ENCODE measurements at regions not wholly inside any gene's neighbourhood (a gene's known extent, or its start where the extent isn't known, plus 50 kb on each side); places are given as distances from the start of the nearest gene placed in this dataset.
"Not testable (repeated sequence)": the region's sequence is repeated elsewhere in the genome, so short reads cannot be mapped to it uniquely, and the experiment has no call there.

GRCh38 chr5:17373814-17374556 is 124.0 kb upstream of the TAF11L2 start:
- Mint-ChIP-seq H3K36me3 (no peaks in the 10 kb centered on the region), H3K4me1 (ENCODE audit: low read depth) (no peaks in the 10 kb centered on the region), H3K27ac (no peak overlapping the region), H3K4me3 (no peak overlapping the region), H3K27me3 (no peaks in the 10 kb centered on the region), H3K9me3 (peaks cover 5% of the 10 kb centered on the region)
- ChIA-PET POLR2A (no interaction called here), CTCF (no interaction called here)
- intact Hi-C loops (cut with micrococcal nuclease) = no loop called here
- no peak for DNase-seq

DNA sequence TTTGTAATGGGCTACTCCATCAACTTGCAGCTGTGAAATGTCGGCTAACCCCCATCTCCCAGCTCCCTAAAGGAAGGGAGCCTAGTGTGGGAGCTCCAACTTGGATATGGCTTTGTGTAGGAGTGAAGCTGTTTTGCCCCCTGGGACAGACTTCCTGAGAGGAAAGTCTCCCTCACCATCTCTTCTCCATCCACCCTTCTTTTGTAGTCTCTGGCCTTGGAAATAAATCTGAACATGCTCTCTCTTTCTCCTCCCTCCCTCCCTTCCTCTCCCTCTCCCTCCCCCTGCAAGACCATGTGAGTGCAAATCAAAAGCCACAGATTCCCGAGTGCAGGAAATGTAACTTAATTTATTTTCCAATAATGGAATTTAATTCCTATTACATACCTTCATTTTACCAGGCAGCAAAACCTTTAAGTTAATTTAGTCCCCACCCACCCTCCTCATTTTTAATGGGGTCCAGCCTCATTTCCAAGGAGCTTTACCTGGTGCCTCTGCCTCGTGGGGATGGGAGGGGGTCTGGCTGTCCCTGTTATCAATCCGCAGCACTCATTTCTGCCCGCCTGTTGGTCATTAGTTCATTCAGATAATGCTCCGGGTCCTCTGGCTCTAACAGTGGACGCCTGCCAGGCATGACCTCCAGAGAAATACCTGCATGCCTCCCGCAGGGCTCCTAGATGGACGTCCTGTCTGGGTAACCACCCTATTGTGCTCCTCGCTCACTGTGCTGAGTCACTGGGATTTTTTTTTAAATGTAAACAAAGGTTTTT is 122.9 kb upstream of the TAF11L2 start:
- Mint-ChIP-seq H3K27me3 (no peaks in the 10 kb centered on the region), H3K4me1 (ENCODE audit: low read depth) (no peaks in the 10 kb centered on the region), H3K9me3 (peaks cover 3% of the 10 kb centered on the region), H3K27ac (no peak overlapping the region), H3K4me3 (no peak overlapping the region), H3K36me3 (no peaks in the 10 kb centered on the region)
- ChIA-PET CTCF (no interaction called here), POLR2A (no interaction called here)
- DNase-seq = no peak
- intact Hi-C loops (cut with micrococcal nuclease) = no loop called here

GRCh38 chr5:17375886-17376285 is 122.1 kb upstream of the TAF11L2 start:
- H3K27ac Mint-ChIP-seq; H3K4me3 Mint-ChIP-seq; H3K36me3 Mint-ChIP-seq; CTCF ChIA-PET; H3K27me3 Mint-ChIP-seq; POLR2A ChIA-PET; intact Hi-C loops (cut with micrococcal nuclease); H3K9me3 Mint-ChIP-seq; DNase-seq; H3K4me1 Mint-ChIP-seq (ENCODE audit: low read depth): not testable (repeated sequence)

GRCh38 chr5:17378346-17378997 is 119.6 kb upstream of the TAF11L2 start:
- Mint-ChIP-seq H3K4me1 (ENCODE audit: low read depth) (no peaks in the 10 kb centered on the region), H3K4me3 (no peak overlapping the region), H3K9me3 (peaks cover 3% of the 10 kb centered on the region), H3K36me3 (no peaks in the 10 kb centered on the region), H3K27ac (no peak overlapping the region), H3K27me3 (no peaks in the 10 kb centered on the region)
- intact Hi-C loops (cut with micrococcal nuclease) = no loop called here
- POLR2A ChIA-PET = no interaction called here
- no peak for DNase-seq
- CTCF ChIA-PET = no interaction called here

DNA sequence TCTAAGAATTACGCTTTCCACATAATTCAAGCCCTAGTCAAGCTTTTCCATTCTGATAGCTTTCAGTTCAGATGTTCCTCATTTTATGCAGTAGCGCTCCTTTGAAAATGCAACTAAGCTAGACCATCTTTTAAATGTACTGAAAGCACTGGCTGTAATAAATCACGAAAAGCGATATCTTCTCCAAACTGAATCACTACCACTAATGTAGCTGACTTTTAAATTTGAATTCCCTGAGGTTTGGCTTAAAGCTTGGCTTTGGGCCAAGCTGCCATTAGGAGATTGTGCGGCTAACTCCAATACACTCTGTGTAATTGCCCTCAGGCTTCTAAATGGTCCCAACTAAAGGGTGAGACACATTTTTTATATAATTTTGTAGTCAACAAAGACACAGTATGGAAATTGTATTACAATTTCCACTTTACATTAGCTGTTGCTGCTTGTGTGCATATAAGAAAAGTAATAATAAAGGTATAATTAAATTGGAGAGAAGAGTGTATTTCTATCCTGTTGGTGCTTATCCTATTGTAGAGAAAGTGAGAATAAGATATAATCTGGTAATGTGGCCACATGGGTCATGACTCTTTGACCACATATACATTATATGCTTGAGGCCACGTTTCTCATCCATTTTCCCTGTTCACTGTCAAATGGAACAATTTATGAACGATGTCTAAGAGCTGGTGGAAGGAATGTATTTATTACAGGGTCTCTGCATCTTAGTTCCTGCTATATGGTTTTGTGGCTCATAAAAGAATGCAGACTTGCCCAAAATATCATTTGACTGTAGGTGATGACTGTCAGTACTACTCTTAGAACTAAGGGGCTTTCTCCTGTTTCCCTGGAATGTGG is 118.7 kb upstream of the TAF11L2 start:
- no peak overlapping the region for H3K4me3 Mint-ChIP-seq
- peaks cover 3% of the 10 kb centered on the region for H3K9me3 Mint-ChIP-seq
- no peaks in the 10 kb centered on the region for H3K36me3 Mint-ChIP-seq
- H3K27ac Mint-ChIP-seq = no peak overlapping the region
- ChIA-PET POLR2A (no interaction called here), CTCF (no interaction called here)
- intact Hi-C loops (cut with micrococcal nuclease) = no loop called here
- H3K4me1 Mint-ChIP-seq (ENCODE audit: low read depth) = no peaks in the 10 kb centered on the region
- H3K27me3 Mint-ChIP-seq = no peaks in the 10 kb centered on the region
- DNase-seq = no peak

GRCh38 chr5:17381932-17382331 is 116.1 kb upstream of the TAF11L2 start:
- POLR2A ChIA-PET = no interaction called here
- H3K4me3 Mint-ChIP-seq = no peak overlapping the region
- H3K9me3 Mint-ChIP-seq = peaks cover 3% of the 10 kb centered on the region
- H3K4me1 Mint-ChIP-seq (ENCODE audit: low read depth) = no peaks in the 10 kb centered on the region
- no peaks in the 10 kb centered on the region for H3K27me3 Mint-ChIP-seq
- intact Hi-C loops (cut with micrococcal nuclease) = no loop called here
- CTCF ChIA-PET = no interaction called here
- H3K27ac Mint-ChIP-seq = no peak overlapping the region
- H3K36me3 Mint-ChIP-seq = no peaks in the 10 kb centered on the region
- no peak for DNase-seq

GRCh38 chr5:17383526-17383925 is 114.5 kb upstream of the TAF11L2 start:
- Mint-ChIP-seq H3K27ac (no peak overlapping the region), H3K9me3 (peaks cover 3% of the 10 kb centered on the region), H3K4me3 (no peak overlapping the region), H3K36me3 (no peaks in the 10 kb centered on the region), H3K4me1 (ENCODE audit: low read depth) (no peaks in the 10 kb centered on the region), H3K27me3 (no peaks in the 10 kb centered on the region)
- intact Hi-C loops (cut with micrococcal nuclease) = no loop called here
- ChIA-PET CTCF (interaction anchor here (1.0 kb wide), 1 partner anchor 167 kb away, joined by 3 read pairs; no protein-coding TSS in a partner anchor), POLR2A (no interaction called here)
- DNase-seq = no peak

DNA sequence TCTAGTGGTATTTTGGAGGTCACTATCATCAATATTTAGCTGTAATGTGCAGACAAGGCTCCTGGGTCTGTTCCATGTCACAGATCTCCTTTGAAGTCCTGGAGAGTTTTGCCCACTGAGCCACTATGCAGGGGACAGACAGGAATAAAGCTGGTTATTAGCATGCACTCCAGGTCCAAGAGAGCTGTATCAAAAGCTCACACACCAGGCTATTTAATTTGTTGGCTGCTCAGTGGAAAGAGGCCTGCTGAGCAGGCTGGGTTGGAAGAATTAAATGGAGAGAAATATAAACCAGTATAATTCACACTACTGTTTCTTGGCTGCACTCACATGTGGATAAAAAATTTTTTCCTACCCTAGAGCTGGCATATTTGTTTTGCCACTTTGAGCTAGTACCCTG is 113.8 kb upstream of the TAF11L2 start:
- intact Hi-C loops (cut with micrococcal nuclease) = no loop called here
- Mint-ChIP-seq H3K9me3 (peaks cover 3% of the 10 kb centered on the region), H3K27me3 (no peaks in the 10 kb centered on the region), H3K4me3 (no peak overlapping the region), H3K36me3 (no peaks in the 10 kb centered on the region), H3K27ac (no peak overlapping the region), H3K4me1 (ENCODE audit: low read depth) (no peaks in the 10 kb centered on the region)
- ChIA-PET POLR2A (no interaction called here), CTCF (interaction anchor here (1.0 kb wide), 1 partner anchor 168 kb away, joined by 3 read pairs; no protein-coding TSS in a partner anchor)
- no peak for DNase-seq

- intact Hi-C loops (cut with micrococcal nuclease) = no loop called here
- Mint-ChIP-seq H3K36me3 (no peaks in the 10 kb centered on the region), H3K27ac (no peak overlapping the region), H3K27me3 (no peaks in the 10 kb centered on the region), H3K4me1 (ENCODE audit: low read depth) (no peaks in the 10 kb centered on the region), H3K4me3 (no peak overlapping the region), H3K9me3 (peaks cover 3% of the 10 kb centered on the region)
- ChIA-PET CTCF (no interaction called here), POLR2A (no interaction called here)
- DNase-seq = no peak
Measured at GRCh38 chr5:17388717-17389116, 109.3 kb upstream of the TAF11L2 start.

- ChIA-PET CTCF (no interaction called here), POLR2A (no interaction called here)
- intact Hi-C loops (cut with micrococcal nuclease) = no loop called here
- Mint-ChIP-seq H3K36me3 (no peaks in the 10 kb centered on the region), H3K27ac (no peak overlapping the region), H3K27me3 (no peaks in the 10 kb centered on the region), H3K9me3 (peaks cover 15% of the 10 kb centered on the region), H3K4me3 (no peak overlapping the region), H3K4me1 (ENCODE audit: low read depth) (no peaks in the 10 kb centered on the region)
- DNase-seq = no peak
Measured at GRCh38 chr5:17394086-17394485, 103.9 kb upstream of the TAF11L2 start.

GRCh38 chr5:17395106-17395880 is 102.7 kb upstream of the TAF11L2 start:
- intact Hi-C loops (cut with micrococcal nuclease) = no loop called here
- no peak for DNase-seq
- H3K27ac Mint-ChIP-seq = no peak overlapping the region
- peaks cover 15% of the 10 kb centered on the region for H3K9me3 Mint-ChIP-seq
- ChIA-PET POLR2A (no interaction called here), CTCF (no interaction called here)
- no peak overlapping the region for H3K4me3 Mint-ChIP-seq
- H3K4me1 Mint-ChIP-seq (ENCODE audit: low read depth) = no peaks in the 10 kb centered on the region
- no peaks in the 10 kb centered on the region for H3K36me3 Mint-ChIP-seq
- H3K27me3 Mint-ChIP-seq = no peaks in the 10 kb centered on the region

- ChIA-PET CTCF (no interaction called here), POLR2A (no interaction called here)
- H3K4me3 Mint-ChIP-seq = no peak overlapping the region
- H3K36me3 Mint-ChIP-seq = no peaks in the 10 kb centered on the region
- intact Hi-C loops (cut with micrococcal nuclease) = no loop called here
- H3K9me3 Mint-ChIP-seq = peaks cover 15% of the 10 kb centered on the region
- DNase-seq = no peak
- H3K4me1 Mint-ChIP-seq (ENCODE audit: low read depth) = no peaks in the 10 kb centered on the region
- H3K27ac Mint-ChIP-seq = no peak overlapping the region
- no peaks in the 10 kb centered on the region for H3K27me3 Mint-ChIP-seq
Measured at GRCh38 chr5:17396247-17396646, 101.8 kb upstream of the TAF11L2 start.

Data from activated CD4-positive, alpha-beta memory T cell treated with anti-CD3 and anti-CD28 coated beads for 36 hours (primary cell).